HL-60 (cell line): ENCODE measurements at regions not wholly inside any gene's neighbourhood (a gene's known extent, or its start where the extent isn't known, plus 50 kb on each side); places are given as distances from the start of the nearest gene placed in this dataset.

Experiments
- CTCF ChIP-seq: IDR thresholded peaks from one replicate; pipeline ENCODE4 v1.5.1; 2011; ENCODE audit warnings: low read length, control low read depth, inconsistent platforms; ENCODE audit not compliant: insufficient read depth
- GABPA ChIP-seq: IDR thresholded peaks from 2 replicates; pipeline ENCODE4 v1.6.1; 2012; ENCODE audit warnings: low read depth
- POLR2AphosphoS5 ChIP-seq: IDR thresholded peaks from 2 replicates; pipeline ENCODE4 v1.6.1; 2012; ENCODE audit warnings: low read depth
- REST ChIP-seq: IDR thresholded peaks from 2 replicates; pipeline ENCODE4 v1.6.1; 2012; ENCODE audit warnings: low read depth; ENCODE audit not compliant: insufficient replicate concordance

- TF ChIP-seq CTCF: no peak
- no peak for TF ChIP-seq POLR2AphosphoS5
- TF ChIP-seq REST: no peak
- TF ChIP-seq GABPA: no peak
Measured at GRCh38 chrX:714131-714530, 83.5 kb downstream of the SHOX start.
